HG02870 (cell line): ENCODE measurements at regions not wholly inside any gene's neighbourhood (a gene's known extent, or its start where the extent isn't known, plus 50 kb on each side); places are given as distances from the start of the nearest gene placed in this dataset.

Experiments
- ATAC-seq: cut with Tn5 transposase; IDR thresholded peaks from one replicate; pipeline ENCODE4 v1.9.1; 2021; ENCODE audit warnings: mild to moderate bottlenecking, moderate library complexity; ENCODE audit not compliant: unreplicated experiment

DNA sequence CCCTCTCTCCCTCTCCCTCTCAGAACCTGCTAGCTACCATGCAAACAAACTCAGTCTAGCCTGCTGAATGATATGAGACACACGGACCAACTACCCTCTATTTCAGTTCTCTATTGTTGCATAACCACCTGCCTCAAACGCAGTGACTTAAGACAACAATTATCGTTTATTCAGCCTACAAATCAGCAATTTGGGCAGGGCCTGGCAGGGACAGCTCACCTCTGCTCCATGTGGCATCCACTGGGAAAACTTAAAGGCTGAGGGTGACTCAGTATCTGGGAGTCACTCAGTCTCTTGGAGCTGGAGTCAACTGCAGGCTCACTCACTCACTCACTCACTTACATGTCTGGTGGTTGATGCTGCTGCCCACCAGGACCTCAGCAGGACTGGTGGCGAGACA lies 121.3 kb downstream of the SEC16B start:
- no peak for ATAC-seq

GRCh38 chr1:177847843-177848242 lies 122.0 kb downstream of the SEC16B start:
- no peak for ATAC-seq

GRCh38 chr1:177838907-177839485 lies 130.9 kb downstream of the SEC16B start:
- ATAC-seq: no peak

GRCh38 chr1:177833631-177834030 lies 136.2 kb downstream of the SEC16B start:
- no peak for ATAC-seq

GRCh38 chr1:177830531-177831135 lies 139.2 kb downstream of the SEC16B start:
- ATAC-seq: no peak

GRCh38 chr1:177825276-177825901 lies 144.5 kb downstream of the SEC16B start:
- no peak for ATAC-seq

DNA sequence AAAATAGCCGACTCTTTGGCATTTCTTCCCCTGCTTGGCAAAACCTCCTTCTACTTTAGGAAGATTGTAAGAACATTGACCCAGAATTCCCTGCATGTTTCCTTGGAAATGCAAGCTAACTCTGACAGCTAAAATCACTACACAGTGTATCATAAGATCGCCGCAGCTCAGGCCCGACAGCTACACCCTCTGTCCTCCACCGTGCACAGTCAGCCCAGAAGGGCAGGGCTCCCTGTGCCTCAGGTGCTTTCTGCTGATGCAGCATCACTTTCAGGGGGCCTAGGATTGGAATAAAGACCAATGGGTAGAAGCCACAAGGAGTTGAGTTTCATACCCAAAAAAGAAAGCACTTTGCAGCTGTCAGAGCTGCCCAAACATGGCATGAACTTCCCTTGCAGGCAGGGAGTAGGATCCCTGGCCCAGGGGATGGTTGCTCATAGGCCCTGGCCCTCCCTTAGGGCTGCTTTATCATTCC lies 145.3 kb downstream of the SEC16B start:
- no peak for ATAC-seq

DNA sequence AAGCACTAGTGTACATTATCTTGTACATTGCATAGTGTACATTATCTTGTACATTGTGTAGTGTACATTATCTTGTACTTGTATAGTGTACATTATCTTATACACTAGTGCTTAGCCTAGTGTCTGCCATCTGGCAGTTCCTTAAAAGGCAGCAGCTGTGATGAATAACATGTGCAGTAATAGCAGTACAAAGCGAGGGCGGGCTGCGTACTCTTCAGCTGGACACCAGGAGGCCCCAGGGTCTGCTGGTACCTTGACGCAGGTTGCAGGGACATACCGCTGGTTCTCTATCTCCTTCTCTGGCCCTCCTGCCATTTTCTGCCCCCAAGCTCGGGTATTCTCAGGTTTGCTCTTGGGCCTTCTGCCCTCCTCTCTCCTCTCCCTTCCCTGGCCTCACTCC lies 149.6 kb downstream of the SEC16B start:
- no peak for ATAC-seq

GRCh38 chr1:177817937-177818875 lies 151.7 kb downstream of the SEC16B start:
- ATAC-seq: peak; percentile 79

GRCh38 chr1:177812650-177813049 lies 157.2 kb downstream of the SEC16B start:
- ATAC-seq: no peak

DNA sequence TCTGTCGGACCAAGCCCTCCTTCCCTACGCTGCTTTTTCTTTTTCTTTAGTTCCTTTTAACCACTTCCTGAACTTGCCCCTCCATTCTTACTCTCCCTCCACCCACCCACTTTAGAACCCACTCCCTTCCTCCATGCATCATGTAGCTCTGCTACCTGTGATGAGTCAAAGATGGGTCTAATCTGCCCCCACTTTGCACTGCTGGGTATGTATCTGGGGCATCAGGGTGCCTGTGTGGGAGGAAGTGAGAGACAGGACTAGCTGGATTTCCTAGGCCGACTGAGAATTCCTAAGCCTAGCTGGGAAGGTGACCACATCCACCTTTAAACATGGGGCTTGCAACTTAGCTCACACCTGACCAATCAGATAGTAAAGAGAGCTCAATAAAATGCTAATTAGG lies 157.7 kb downstream of the SEC16B start:
- no peak for ATAC-seq

DNA sequence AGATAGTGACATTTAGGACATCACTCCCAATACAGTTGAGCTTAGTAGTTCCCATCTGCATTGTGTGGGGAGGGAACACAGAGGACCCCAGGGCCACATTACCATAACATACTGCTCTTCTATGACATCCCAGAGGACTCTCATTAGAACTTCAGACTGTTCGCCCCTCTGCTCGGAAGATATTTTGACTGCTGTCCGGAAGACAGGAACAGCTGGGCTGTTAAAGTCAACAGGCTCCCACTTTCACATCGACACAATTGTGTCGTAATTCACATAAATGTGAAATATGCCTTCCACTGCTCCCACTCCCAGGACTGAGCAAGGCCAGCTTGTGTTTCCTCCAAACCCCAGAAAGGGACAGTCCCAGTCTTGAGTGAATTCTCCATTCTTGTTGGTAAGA lies 158.4 kb downstream of the SEC16B start:
- no peak for ATAC-seq

DNA sequence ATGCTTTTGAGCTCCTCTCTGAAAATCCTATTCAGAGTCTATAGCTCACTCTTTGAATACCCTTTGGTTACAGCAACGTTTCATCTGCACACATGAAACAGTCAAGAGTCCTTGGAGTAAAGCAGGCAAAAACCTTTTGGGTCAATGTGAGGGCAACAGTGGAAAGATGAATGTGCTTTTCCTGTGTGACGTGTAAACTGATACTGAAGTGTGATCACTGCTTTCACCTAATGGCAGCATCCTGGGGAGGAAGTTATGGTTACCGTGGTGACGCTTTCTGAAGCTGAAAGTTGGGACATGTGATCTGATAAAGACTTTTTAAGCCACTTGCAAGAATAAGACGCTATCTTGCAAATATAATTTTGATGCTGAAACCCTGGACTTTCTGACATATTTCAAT lies 160.0 kb downstream of the SEC16B start:
- ATAC-seq: peak; percentile 78

DNA sequence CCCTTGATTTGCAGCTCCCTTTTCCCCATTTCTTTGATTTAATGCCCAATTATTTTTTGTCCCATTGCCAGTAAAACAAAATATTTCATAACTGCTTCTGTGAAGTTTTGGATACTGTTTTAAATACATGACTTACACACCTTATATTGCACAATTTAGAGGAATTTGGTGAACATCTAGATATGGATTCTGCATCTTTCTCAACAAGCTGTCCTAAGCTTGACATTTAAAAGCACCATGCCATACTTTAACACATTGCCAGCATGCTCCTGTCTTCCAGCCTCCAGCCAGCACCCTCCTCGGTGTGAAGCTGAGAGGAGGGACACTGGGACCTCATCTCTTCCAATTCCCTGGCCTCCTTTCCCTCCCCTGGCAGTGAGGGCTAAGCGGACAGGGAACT lies 167.6 kb downstream of the SEC16B start:
- no peak for ATAC-seq

DNA sequence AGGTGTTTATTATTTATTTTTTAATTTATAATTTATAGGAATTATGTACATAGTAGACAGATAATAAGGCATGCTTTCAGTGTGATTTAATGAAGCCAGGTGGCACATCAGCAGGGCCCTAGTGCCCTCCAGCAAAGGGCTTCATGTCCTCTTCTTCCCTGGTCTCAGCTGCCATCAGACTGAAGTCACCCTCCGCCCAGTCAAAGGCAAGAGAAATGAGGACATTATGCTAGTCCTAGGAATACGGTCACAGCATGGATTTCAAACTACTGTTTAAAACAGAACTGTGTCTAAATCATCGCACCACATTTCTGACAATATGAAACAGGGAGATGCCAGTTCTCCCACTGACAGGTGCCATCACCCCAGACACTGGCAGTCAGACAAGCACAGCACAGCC lies 168.1 kb downstream of the SEC16B start:
- no peak for ATAC-seq

DNA sequence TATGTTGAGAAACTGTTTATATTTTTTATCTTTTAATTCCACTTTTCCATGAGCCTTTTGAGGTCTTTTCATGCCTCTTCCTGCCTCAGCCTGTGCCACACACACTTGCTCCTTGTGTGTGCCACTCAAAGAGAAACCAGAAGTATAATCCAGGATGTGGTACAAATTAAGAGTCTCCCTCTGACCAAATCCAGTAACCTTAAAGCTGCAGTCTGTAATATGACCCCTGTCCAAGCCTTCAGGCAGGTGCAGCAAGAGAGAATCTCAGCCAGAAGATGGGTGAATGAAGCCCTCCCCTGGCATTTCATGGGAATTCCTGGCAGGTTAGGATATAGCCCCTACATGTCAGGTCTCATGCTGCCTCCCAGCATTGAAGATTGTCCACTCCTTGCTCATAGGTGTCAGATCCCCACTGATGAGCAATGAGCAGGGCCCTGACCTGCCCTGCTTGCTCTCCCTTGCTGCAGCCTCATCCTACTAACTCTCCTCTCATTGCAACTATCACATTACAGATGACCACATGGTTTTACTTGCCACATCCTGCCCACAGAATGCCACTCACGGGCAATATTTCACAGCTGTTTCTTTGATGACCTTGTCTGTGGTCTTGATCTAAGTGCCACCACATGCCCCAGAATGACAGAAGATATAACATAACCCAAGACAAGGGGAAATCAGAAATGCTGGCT lies 169.3 kb downstream of the SEC16B start:
- ATAC-seq: no peak

GRCh38 chr1:177799746-177800145 lies 170.1 kb downstream of the SEC16B start:
- ATAC-seq: no peak

GRCh38 chr1:177798614-177799013 lies 171.2 kb downstream of the SEC16B start:
- no peak for ATAC-seq

DNA sequence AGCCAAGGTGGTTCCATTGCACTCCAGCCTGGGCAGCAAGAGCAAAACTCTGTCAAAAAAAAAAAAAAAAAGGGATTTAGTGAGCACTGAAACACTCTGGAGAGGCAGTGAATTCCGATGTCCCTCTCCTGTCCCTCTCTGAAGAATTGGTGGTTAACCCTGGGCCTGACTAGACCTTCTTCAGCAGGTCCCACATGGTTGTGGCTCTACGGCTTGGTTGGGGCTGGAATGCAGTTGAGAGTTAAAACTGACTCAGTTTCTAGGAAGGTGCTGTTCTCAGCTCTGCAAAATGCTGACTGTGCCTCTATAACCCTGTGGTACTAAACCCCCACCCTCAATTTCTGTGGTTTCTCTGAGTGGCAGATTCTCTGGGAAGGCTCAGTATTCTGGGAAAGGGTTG lies 173.3 kb downstream of the SEC16B start:
- ATAC-seq: no peak

DNA sequence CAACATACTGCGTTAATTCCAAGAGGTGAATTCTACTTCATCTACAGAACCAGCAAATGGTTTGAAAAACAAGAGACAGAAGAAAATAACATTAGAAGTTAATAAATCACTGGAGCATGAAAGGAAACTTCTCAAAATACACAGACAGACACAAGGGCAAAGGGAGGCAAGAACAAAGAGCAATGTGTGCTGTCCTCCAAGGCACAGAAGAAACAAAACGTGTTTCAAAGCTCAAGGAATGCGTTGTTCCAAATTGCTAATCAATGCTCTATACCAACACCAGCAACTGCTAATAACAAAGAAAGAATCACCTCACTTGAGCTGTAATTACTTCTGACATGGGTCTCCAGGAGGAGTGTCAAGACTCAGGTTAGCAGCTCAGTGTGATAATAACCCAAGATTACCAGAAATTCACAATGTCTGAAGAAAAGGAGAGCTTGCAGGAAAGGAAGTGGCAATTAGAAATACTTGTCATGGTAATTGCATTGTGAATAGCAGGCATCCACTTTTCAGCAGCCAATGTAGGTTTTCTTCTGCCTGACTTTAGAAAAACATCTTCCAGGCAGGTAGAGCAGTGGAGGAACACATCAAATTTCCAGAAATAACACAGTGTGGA lies 175.4 kb downstream of the SEC16B start:
- no peak for ATAC-seq
